Skeletal muscle satellite cell (primary cell): ENCODE measurements at regions not wholly inside any gene's neighbourhood (a gene's known extent, or its start where the extent isn't known, plus 50 kb on each side); places are given as distances from the start of the nearest gene placed in this dataset.

ENCODE experiments used
- H3K27me3 ChIP-seq: 2 replicates; pipeline ENCODE4 v1.7.0; 2013; ENCODE audit warnings: low read length; ENCODE audit not compliant: control insufficient read depth, insufficient read depth
- H3K36me3 ChIP-seq: 2 replicates; pipeline ENCODE4 v1.7.0; 2013; ENCODE audit warnings: mild to moderate bottlenecking, control low read depth, low read length; ENCODE audit not compliant: insufficient read depth
- H3K4me1 ChIP-seq: 2 replicates; pipeline ENCODE4 v1.7.0; 2013; ENCODE audit warnings: low read length; ENCODE audit not compliant: control insufficient read depth, insufficient read depth
- H3K4me2 ChIP-seq: 2 replicates; pipeline ENCODE4 v1.7.0; 2013; ENCODE audit warnings: mild to moderate bottlenecking, low read length
- H3K4me3 ChIP-seq: 2 replicates; pipeline ENCODE4 v1.7.0; 2013; ENCODE audit warnings: low read length
- H3K9ac ChIP-seq: 2 replicates; pipeline ENCODE4 v1.7.0; 2013; ENCODE audit warnings: mild to moderate bottlenecking, low read depth, low read length, moderate library complexity
- H3K9me3 ChIP-seq: replicated peaks from 2 replicates; pipeline ENCODE4 v1.7.0; 2013; ENCODE audit warnings: mild to moderate bottlenecking, control low read depth, low read length

- no peaks in the 10 kb centered on the region for H3K27me3 ChIP-seq
These were observed 1012.3 kb downstream of the ZPLD1 start for GRCh38 chr3:103446953-103447629.

GRCh38 chr3:103453152-103453551 lies 1018.3 kb downstream of the ZPLD1 start:
- H3K9me3 ChIP-seq, result no peaks in the 10 kb centered on the region
- H3K4me2 ChIP-seq, result no peak overlapping the region
- H3K27me3 ChIP-seq, result no peaks in the 10 kb centered on the region
- no peak overlapping the region for H3K4me3 ChIP-seq
- H3K4me1 ChIP-seq, result no peaks in the 10 kb centered on the region
- H3K9ac ChIP-seq, result no peak overlapping the region
- no peaks in the 10 kb centered on the region for H3K36me3 ChIP-seq

More at GRCh38 chr3:103446953-103447629, 1012.3 kb downstream of the ZPLD1 start:
- no peak overlapping the region for H3K4me2 ChIP-seq
- H3K4me1 ChIP-seq, result no peaks in the 10 kb centered on the region
- no peak overlapping the region for H3K4me3 ChIP-seq
- no peaks in the 10 kb centered on the region for H3K9me3 ChIP-seq
- H3K36me3 ChIP-seq, result no peaks in the 10 kb centered on the region
- no peak overlapping the region for H3K9ac ChIP-seq

- H3K4me1 ChIP-seq, result no peaks in the 10 kb centered on the region
These were observed 1025.0 kb downstream of the ZPLD1 start for GRCh38 chr3:103459815-103460214.

GRCh38 chr3:103470498-103470897 lies 1035.7 kb downstream of the ZPLD1 start:
- Histone ChIP-seq H3K9ac (no peak overlapping the region), H3K4me1 (no peaks in the 10 kb centered on the region), H3K9me3 (no peaks in the 10 kb centered on the region), H3K4me2 (no peak overlapping the region), H3K4me3 (no peak overlapping the region), H3K27me3 (no peaks in the 10 kb centered on the region), H3K36me3 (no peaks in the 10 kb centered on the region)

More at GRCh38 chr3:103459815-103460214, 1025.0 kb downstream of the ZPLD1 start:
- no peak overlapping the region for H3K9ac ChIP-seq
- no peak overlapping the region for H3K4me2 ChIP-seq
- no peaks in the 10 kb centered on the region for H3K36me3 ChIP-seq
- H3K9me3 ChIP-seq, result no peaks in the 10 kb centered on the region
- no peaks in the 10 kb centered on the region for H3K27me3 ChIP-seq
- H3K4me3 ChIP-seq, result no peak overlapping the region

GRCh38 chr3:103494011-103494410 lies 1059.2 kb downstream of the ZPLD1 start:
- no peak overlapping the region for H3K9ac ChIP-seq
- no peak overlapping the region for H3K4me2 ChIP-seq
- no peaks in the 10 kb centered on the region for H3K4me1 ChIP-seq
- H3K4me3 ChIP-seq, result no peak overlapping the region
- H3K27me3 ChIP-seq, result no peaks in the 10 kb centered on the region
- H3K36me3 ChIP-seq, result no peaks in the 10 kb centered on the region
- no peaks in the 10 kb centered on the region for H3K9me3 ChIP-seq

- no peaks in the 10 kb centered on the region for H3K27me3 ChIP-seq
- no peak overlapping the region for H3K4me2 ChIP-seq
- H3K9me3 ChIP-seq, result no peaks in the 10 kb centered on the region
- H3K36me3 ChIP-seq, result no peaks in the 10 kb centered on the region
- no peak overlapping the region for H3K9ac ChIP-seq
- no peak overlapping the region for H3K4me3 ChIP-seq
- H3K4me1 ChIP-seq, result no peaks in the 10 kb centered on the region
These were observed 1059.7 kb downstream of the ZPLD1 start for GRCh38 chr3:103494512-103494911.

GRCh38 chr3:103495186-103495585 lies 1060.4 kb downstream of the ZPLD1 start:
- Histone ChIP-seq H3K9me3 (no peaks in the 10 kb centered on the region), H3K4me3 (no peak overlapping the region), H3K9ac (no peak overlapping the region), H3K36me3 (no peaks in the 10 kb centered on the region), H3K4me2 (no peak overlapping the region), H3K27me3 (no peaks in the 10 kb centered on the region), H3K4me1 (no peaks in the 10 kb centered on the region)

GRCh38 chr3:103499132-103499900 lies 1064.5 kb downstream of the ZPLD1 start:
- H3K36me3 ChIP-seq, result no peaks in the 10 kb centered on the region
- H3K9me3 ChIP-seq, result no peaks in the 10 kb centered on the region

GRCh38 chr3:103499967-103500366 lies 1065.2 kb downstream of the ZPLD1 start:
- Histone ChIP-seq H3K36me3 (no peaks in the 10 kb centered on the region), H3K4me3 (no peak overlapping the region), H3K4me1 (no peaks in the 10 kb centered on the region), H3K27me3 (no peaks in the 10 kb centered on the region), H3K9me3 (no peaks in the 10 kb centered on the region), H3K9ac (peak overlapping the region; percentile 37), H3K4me2 (peak overlapping the region; percentile 13)

More at GRCh38 chr3:103499132-103499900, 1064.5 kb downstream of the ZPLD1 start:
- Histone ChIP-seq H3K4me2 (no peak overlapping the region), H3K4me1 (no peaks in the 10 kb centered on the region), H3K4me3 (no peak overlapping the region), H3K27me3 (no peaks in the 10 kb centered on the region), H3K9ac (peak overlapping the region; percentile 37)

- Histone ChIP-seq H3K27me3 (no peaks in the 10 kb centered on the region), H3K9ac (no peak overlapping the region), H3K4me2 (no peak overlapping the region), H3K36me3 (no peaks in the 10 kb centered on the region), H3K4me1 (no peaks in the 10 kb centered on the region), H3K9me3 (no peaks in the 10 kb centered on the region), H3K4me3 (no peak overlapping the region)
These were observed 1075.9 kb downstream of the ZPLD1 start for GRCh38 chr3:103510760-103511159.

GRCh38 chr3:103511891-103512290 lies 1077.1 kb downstream of the ZPLD1 start:
- no peaks in the 10 kb centered on the region for H3K27me3 ChIP-seq
- no peaks in the 10 kb centered on the region for H3K36me3 ChIP-seq
- H3K4me2 ChIP-seq, result no peak overlapping the region
- H3K9me3 ChIP-seq, result no peaks in the 10 kb centered on the region
- H3K9ac ChIP-seq, result no peak overlapping the region
- no peaks in the 10 kb centered on the region for H3K4me1 ChIP-seq
- no peak overlapping the region for H3K4me3 ChIP-seq

- H3K9me3 ChIP-seq, result no peaks in the 10 kb centered on the region
- no peak overlapping the region for H3K4me3 ChIP-seq
- H3K9ac ChIP-seq, result no peak overlapping the region
- H3K27me3 ChIP-seq, result no peaks in the 10 kb centered on the region
- no peaks in the 10 kb centered on the region for H3K4me1 ChIP-seq
- no peak overlapping the region for H3K4me2 ChIP-seq
- H3K36me3 ChIP-seq, result no peaks in the 10 kb centered on the region
These were observed 1077.8 kb downstream of the ZPLD1 start for GRCh38 chr3:103512595-103512994.
